Natural killer cell treated with Interleukin-12 subunit alpha and Interleukin-12 subunit beta and Interleukin-15 and Interleukin-18, amount 100 ng/mL, for 72 hours (primary cell): ENCODE measurements at regions not wholly inside any gene's neighbourhood (a gene's known extent, or its start where the extent isn't known, plus 50 kb on each side); places are given as distances from the start of the nearest gene placed in this dataset.

Experiments
- ATAC-seq, 2 donors: fragments of 150-1000 bp; cut with Tn5 transposase in 1 of 2; sonication (Bioruptor Pico), chemical (Tn5 transposase) in 1 of 2; 2 replicates each; pipeline ENCODE4 v1.10.0; 2021
- DNase-seq: peaks from one replicate; pipeline ENCODE4 v3.0.0; 2022; ENCODE audit warnings: low spot score
- H3K27ac Mint-ChIP-seq, 2 donors: 1 replicate in 1 of 2; 2 replicates in 1 of 2; pipeline ENCODE4 v1.8.0; 2022; ENCODE audit warnings: mixed read lengths in 2 of 2, mild to moderate bottlenecking in 1 of 2, moderate library complexity in 1 of 2
- H3K27me3 Mint-ChIP-seq, 2 donors: 1 replicate in 1 of 2; 2 replicates in 1 of 2; pipeline ENCODE4 v1.8.0; 2022; ENCODE audit warnings: mixed read lengths in 2 of 2
- H3K36me3 Mint-ChIP-seq: one replicate; pipeline ENCODE4 v1.8.0; 2022; ENCODE audit warnings: mixed read lengths
- H3K4me1 Mint-ChIP-seq, 2 donors: 1 replicate in 1 of 2; 2 replicates in 1 of 2; pipeline ENCODE4 v1.8.0; 2022; ENCODE audit warnings: low read depth in 2 of 2, mixed read lengths in 2 of 2, mild to moderate bottlenecking in 1 of 2
- H3K4me3 Mint-ChIP-seq: one replicate; pipeline ENCODE4 v1.8.0; 2022; ENCODE audit warnings: mixed read lengths
- H3K9me3 Mint-ChIP-seq: 2 replicates; pipeline ENCODE4 v1.8.0; 2022; ENCODE audit warnings: mixed read lengths

GRCh38 chr1:91133248-91133647 is 111.4 kb upstream of the ZNF644 start:
- peaks cover 23 to 28% of the 10 kb centered on the region in 2 donors for H3K27me3 Mint-ChIP-seq
- H3K27ac Mint-ChIP-seq: no peak overlapping the region
- ATAC-seq (no peak), DNase-seq (no peak)
- H3K36me3 Mint-ChIP-seq: no peaks in the 10 kb centered on the region
- H3K9me3 Mint-ChIP-seq: no peaks in the 10 kb centered on the region
- H3K4me1 Mint-ChIP-seq: peaks cover 6 to 10% of the 10 kb centered on the region in 2 donors
- no peak overlapping the region for H3K4me3 Mint-ChIP-seq

- DNase-seq (no peak), ATAC-seq (no peak)
- Mint-ChIP-seq H3K36me3 (no peaks in the 10 kb centered on the region), H3K9me3 (no peaks in the 10 kb centered on the region), H3K27ac (no peak overlapping the region), H3K4me1 (no peaks in the 10 kb centered on the region), H3K4me3 (no peak overlapping the region), H3K27me3 (peaks cover 24 to 27% of the 10 kb centered on the region in 2 donors)
These were observed 108.6 kb upstream of the ZNF644 start for GRCh38 chr1:91130256-91130985.

- no peaks in the 10 kb centered on the region for H3K36me3 Mint-ChIP-seq
- H3K27me3 Mint-ChIP-seq: peaks cover 24 to 27% of the 10 kb centered on the region in 2 donors
- ATAC-seq (no peak), DNase-seq (no peak)
- peaks cover 8 to 9% of the 10 kb centered on the region in 2 donors for H3K4me1 Mint-ChIP-seq
- H3K27ac Mint-ChIP-seq: no peak overlapping the region
- H3K9me3 Mint-ChIP-seq: no peaks in the 10 kb centered on the region
- H3K4me3 Mint-ChIP-seq: no peak overlapping the region
These were observed 107.6 kb upstream of the ZNF644 start for GRCh38 chr1:91129458-91129857.

- Mint-ChIP-seq H3K27ac (no peak overlapping the region), H3K36me3 (no peaks in the 10 kb centered on the region), H3K27me3 (peaks cover 22 to 27% of the 10 kb centered on the region in 2 donors), H3K9me3 (no peaks in the 10 kb centered on the region), H3K4me3 (no peak overlapping the region), H3K4me1 (peaks cover 12 to 13% of the 10 kb centered on the region in 2 donors)
- DNase-seq (no peak), ATAC-seq (no peak)
These were observed 107.2 kb upstream of the ZNF644 start for GRCh38 chr1:91129017-91129416.

- peak overlapping the region; percentile 7 to 72 for H3K27ac Mint-ChIP-seq
- peaks cover 21 to 24% of the 10 kb centered on the region in 2 donors for H3K4me1 Mint-ChIP-seq
- peak overlapping the region; percentile 62 for H3K4me3 Mint-ChIP-seq
- H3K36me3 Mint-ChIP-seq: no peaks in the 10 kb centered on the region
- no peaks in the 10 kb centered on the region for H3K9me3 Mint-ChIP-seq
- DNase-seq (peak; percentile 63), ATAC-seq (peak; percentile 76 to 85)
- peaks cover 7 to 10% of the 10 kb centered on the region in 2 donors for H3K27me3 Mint-ChIP-seq
These were observed 103.2 kb upstream of the ZNF644 start for GRCh38 chr1:91124989-91125417.

GRCh38 chr1:91124290-91124985 is 102.6 kb upstream of the ZNF644 start:
- peak; percentile 74 to 76 for ATAC-seq
- Mint-ChIP-seq H3K27ac (peak overlapping the region; percentile 7 to 72), H3K27me3 (peaks cover 7 to 10% of the 10 kb centered on the region in 2 donors), H3K4me3 (peak overlapping the region; percentile 62), H3K36me3 (no peaks in the 10 kb centered on the region), H3K9me3 (no peaks in the 10 kb centered on the region), H3K4me1 (peaks cover 21 to 24% of the 10 kb centered on the region in 2 donors)
- no peak for DNase-seq

GRCh38 chr1:91123773-91124172 is 101.9 kb upstream of the ZNF644 start:
- Mint-ChIP-seq H3K9me3 (no peaks in the 10 kb centered on the region), H3K27me3 (peaks cover 7 to 10% of the 10 kb centered on the region in 2 donors), H3K36me3 (no peaks in the 10 kb centered on the region), H3K4me1 (peaks cover 21 to 24% of the 10 kb centered on the region in 2 donors), H3K27ac (peak overlapping the region in 1 of 2 donors; percentile 72), H3K4me3 (peak overlapping the region; percentile 62)
- DNase-seq (no peak), ATAC-seq (no peak)

- ATAC-seq (no peak), DNase-seq (no peak)
- Mint-ChIP-seq H3K36me3 (no peaks in the 10 kb centered on the region), H3K27me3 (peaks cover 7 to 10% of the 10 kb centered on the region in 2 donors), H3K4me1 (peaks cover 21 to 24% of the 10 kb centered on the region in 2 donors), H3K9me3 (no peaks in the 10 kb centered on the region), H3K4me3 (peak overlapping the region; percentile 62), H3K27ac (peak overlapping the region; percentile 71 to 72)
These were observed 101.5 kb upstream of the ZNF644 start for GRCh38 chr1:91123319-91123718.

- no peaks in the 10 kb centered on the region for H3K9me3 Mint-ChIP-seq
- DNase-seq (no peak), ATAC-seq (no peak)
- H3K27ac Mint-ChIP-seq: no peak overlapping the region
- H3K27me3 Mint-ChIP-seq: peaks cover 0 to 3% of the 10 kb centered on the region in 2 donors
- H3K4me1 Mint-ChIP-seq: peaks cover 21 to 31% of the 10 kb centered on the region in 2 donors
- H3K36me3 Mint-ChIP-seq: no peaks in the 10 kb centered on the region
- no peak overlapping the region for H3K4me3 Mint-ChIP-seq
These were observed 100.4 kb upstream of the ZNF644 start for GRCh38 chr1:91122106-91122717.

- Mint-ChIP-seq H3K27ac (no peak overlapping the region), H3K27me3 (peaks cover 0 to 3% of the 10 kb centered on the region in 2 donors), H3K9me3 (no peaks in the 10 kb centered on the region), H3K4me3 (no peak overlapping the region), H3K4me1 (peaks cover 27 to 39% of the 10 kb centered on the region in 2 donors), H3K36me3 (no peaks in the 10 kb centered on the region)
- ATAC-seq (no peak), DNase-seq (no peak)
These were observed 99.5 kb upstream of the ZNF644 start for GRCh38 chr1:91121366-91121765.

- no peak overlapping the region for H3K4me3 Mint-ChIP-seq
- H3K4me1 Mint-ChIP-seq: peaks cover 31 to 41% of the 10 kb centered on the region in 2 donors
- peaks cover 0 to 3% of the 10 kb centered on the region in 2 donors for H3K27me3 Mint-ChIP-seq
- no peaks in the 10 kb centered on the region for H3K36me3 Mint-ChIP-seq
- ATAC-seq (no peak), DNase-seq (no peak)
- H3K27ac Mint-ChIP-seq: no peak overlapping the region
- no peaks in the 10 kb centered on the region for H3K9me3 Mint-ChIP-seq
These were observed 99.1 kb upstream of the ZNF644 start for GRCh38 chr1:91120936-91121335.

GRCh38 chr1:91120421-91120820 is 98.6 kb upstream of the ZNF644 start:
- DNase-seq: no peak
- H3K4me1 Mint-ChIP-seq: peaks cover 34 to 45% of the 10 kb centered on the region in 2 donors
- H3K36me3 Mint-ChIP-seq: no peaks in the 10 kb centered on the region
- no peak for ATAC-seq
- peaks cover 0 to 3% of the 10 kb centered on the region in 2 donors for H3K27me3 Mint-ChIP-seq
- no peak overlapping the region for H3K4me3 Mint-ChIP-seq
- no peaks in the 10 kb centered on the region for H3K9me3 Mint-ChIP-seq
- no peak overlapping the region for H3K27ac Mint-ChIP-seq

- Mint-ChIP-seq H3K36me3 (no peaks in the 10 kb centered on the region), H3K4me3 (no peak overlapping the region), H3K4me1 (peaks cover 9 to 12% of the 10 kb centered on the region in 2 donors), H3K27ac (no peak overlapping the region), H3K27me3 (peaks cover 28 to 36% of the 10 kb centered on the region in 2 donors), H3K9me3 (no peaks in the 10 kb centered on the region)
- DNase-seq (no peak), ATAC-seq (no peak)
These were observed 82.9 kb upstream of the ZNF644 start for GRCh38 chr1:91104712-91105111.

GRCh38 chr1:91101328-91101727 is 79.5 kb upstream of the ZNF644 start:
- peaks cover 17 to 31% of the 10 kb centered on the region in 2 donors for H3K4me1 Mint-ChIP-seq

More at GRCh38 chr1:91101328-91101727, 79.5 kb upstream of the ZNF644 start:
- Mint-ChIP-seq H3K9me3 (no peaks in the 10 kb centered on the region), H3K36me3 (no peaks in the 10 kb centered on the region), H3K27me3 (peaks cover 34 to 39% of the 10 kb centered on the region in 2 donors), H3K4me3 (no peak overlapping the region), H3K27ac (no peak overlapping the region)
- ATAC-seq (no peak), DNase-seq (no peak)
